ENCODE measurements at regions not wholly inside any gene's neighbourhood (a gene's known extent, or its start where the extent isn't known, plus 50 kb on each side); places are given as distances from the start of the nearest gene placed in this dataset.
"Not testable (repeated sequence)": the region's sequence is repeated elsewhere in the genome, so short reads cannot be mapped to it uniquely, and the experiment has no call there.

DNA sequence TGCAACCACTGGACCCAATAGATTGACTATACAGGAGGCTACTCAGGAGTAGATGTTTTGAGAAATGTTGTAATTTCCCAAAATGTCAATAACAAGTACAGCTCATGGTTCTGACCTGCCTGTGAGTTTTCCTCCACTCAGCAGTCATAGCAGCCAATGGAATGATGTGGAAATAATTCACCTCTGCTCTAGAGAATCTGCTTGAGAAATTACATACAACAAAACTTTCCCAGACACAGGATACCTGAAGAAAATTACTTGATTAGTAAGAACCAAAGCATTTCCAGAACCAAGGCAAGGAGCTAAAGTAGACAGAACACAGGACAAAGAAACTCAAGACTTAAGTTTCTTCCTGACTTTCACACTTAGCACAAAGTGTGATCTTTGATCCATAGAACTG is 218.9 kb upstream of the SETMAR start:
- Mint-ChIP-seq H3K27me3 (no peaks in the 10 kb centered on the region), H3K4me3 (no peak overlapping the region), H3K4me1 (no peaks in the 10 kb centered on the region), H3K27ac (no peak overlapping the region), H3K9me3 (no peaks in the 10 kb centered on the region), H3K36me3 (no peaks in the 10 kb centered on the region)
- POLR2A ChIA-PET: no interaction called here
- ATAC-seq: no peak
- DNase-seq: no peak

DNA sequence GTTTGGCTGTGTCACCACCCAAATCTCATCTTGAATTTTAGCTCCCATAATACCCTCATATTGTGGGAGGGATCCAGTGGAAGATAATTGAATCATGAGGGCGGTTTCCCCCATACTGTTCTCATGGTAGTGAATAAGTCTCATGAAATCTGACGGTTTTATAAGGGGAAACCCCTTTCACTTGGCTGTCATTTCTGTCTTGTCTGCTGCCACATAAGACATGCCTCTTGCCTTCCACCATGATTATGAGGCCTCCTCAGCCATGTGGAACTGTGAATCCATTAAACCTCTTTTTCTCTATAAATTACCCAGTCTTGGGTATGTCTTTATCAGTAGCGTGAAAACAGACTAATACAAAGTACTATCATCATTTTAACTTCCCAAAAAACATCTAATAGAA is 216.5 kb upstream of the SETMAR start:
- DNase-seq, H3K36me3 Mint-ChIP-seq, H3K27ac Mint-ChIP-seq, H3K4me1 Mint-ChIP-seq, POLR2A ChIA-PET, ATAC-seq, H3K4me3 Mint-ChIP-seq, H3K27me3 Mint-ChIP-seq, H3K9me3 Mint-ChIP-seq: not testable (repeated sequence)

DNA sequence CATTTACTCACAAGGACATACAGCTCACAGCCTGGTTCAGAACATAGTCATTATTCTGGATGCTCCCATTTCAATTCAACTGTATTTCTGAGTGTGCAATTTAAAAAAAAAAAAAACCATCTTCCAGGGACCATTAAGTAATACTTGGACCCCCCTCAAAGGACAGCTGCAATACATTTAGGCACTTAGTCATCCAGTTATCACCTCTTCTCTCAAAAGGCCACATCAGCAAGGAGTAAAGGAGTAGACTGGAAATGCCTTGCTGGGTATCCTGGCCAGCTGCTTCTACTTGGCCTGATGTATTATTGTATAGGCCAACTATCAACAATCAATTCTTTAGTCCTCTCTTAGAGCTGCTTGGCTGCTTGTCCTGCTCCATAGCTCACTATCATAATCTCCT is 211.4 kb upstream of the SETMAR start:
- Mint-ChIP-seq H3K4me3 (no peak overlapping the region), H3K36me3 (no peaks in the 10 kb centered on the region), H3K9me3 (no peaks in the 10 kb centered on the region), H3K27ac (no peak overlapping the region), H3K4me1 (no peaks in the 10 kb centered on the region), H3K27me3 (no peaks in the 10 kb centered on the region)
- no peak for DNase-seq
- POLR2A ChIA-PET: no interaction called here
- no peak for ATAC-seq

DNA sequence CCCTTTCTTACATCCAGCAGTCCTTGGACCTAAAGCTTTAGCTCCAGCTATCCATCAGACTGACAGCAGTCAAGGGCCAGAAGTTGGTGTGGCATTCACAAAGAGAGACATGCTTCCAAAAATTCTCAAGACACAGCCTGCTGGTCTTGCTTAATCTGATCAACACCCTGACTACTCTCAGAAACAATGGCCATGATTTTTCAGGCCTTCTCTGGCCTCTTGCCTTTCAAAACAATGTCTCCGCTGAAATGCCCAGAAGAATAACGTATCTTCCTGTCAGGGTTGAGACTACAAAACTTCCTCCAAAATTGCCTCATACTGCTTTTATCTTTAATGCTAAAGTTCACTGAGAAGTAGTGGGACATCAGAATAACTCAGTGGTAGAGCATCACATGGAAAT is 205.4 kb upstream of the SETMAR start:
- H3K4me3 Mint-ChIP-seq: no peak overlapping the region
- H3K27me3 Mint-ChIP-seq: no peaks in the 10 kb centered on the region
- peaks cover 0 to 23% (median 13%) of the 10 kb centered on the region in 3 donors for H3K36me3 Mint-ChIP-seq
- no peak overlapping the region for H3K27ac Mint-ChIP-seq
- no peak for ATAC-seq
- no peaks in the 10 kb centered on the region for H3K4me1 Mint-ChIP-seq
- no peak for DNase-seq
- H3K9me3 Mint-ChIP-seq: peaks cover 5 to 22% (median 11%) of the 10 kb centered on the region in 9 donors
- POLR2A ChIA-PET: no interaction called here

DNA sequence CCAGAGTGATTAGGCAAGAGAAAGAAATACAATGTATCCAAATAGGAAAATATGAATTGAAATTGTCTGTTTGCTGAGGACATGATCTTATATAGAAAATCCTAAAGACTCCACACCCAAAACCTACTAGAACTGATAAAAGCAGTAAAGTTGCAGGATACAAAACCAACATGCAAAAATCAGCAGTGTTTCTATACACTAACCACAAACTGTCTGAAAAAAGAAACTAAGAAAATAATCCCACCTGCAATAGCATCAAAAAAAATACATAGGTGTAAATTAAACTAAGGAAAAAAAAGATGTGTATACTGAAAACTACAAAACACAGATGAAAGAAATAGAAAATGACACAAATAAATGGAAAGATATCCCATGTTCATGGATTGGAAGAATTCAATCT is 203.6 kb upstream of the SETMAR start:
- POLR2A ChIA-PET: no interaction called here
- no peak for DNase-seq
- Mint-ChIP-seq H3K4me3 (no peak overlapping the region), H3K4me1 (no peaks in the 10 kb centered on the region), H3K36me3 (peaks cover 0 to 30% (median 18%) of the 10 kb centered on the region in 3 donors), H3K27ac (no peak overlapping the region), H3K27me3 (no peaks in the 10 kb centered on the region), H3K9me3 (peaks cover 8 to 37% (median 20%) of the 10 kb centered on the region in 9 donors)
- ATAC-seq: no peak

DNA sequence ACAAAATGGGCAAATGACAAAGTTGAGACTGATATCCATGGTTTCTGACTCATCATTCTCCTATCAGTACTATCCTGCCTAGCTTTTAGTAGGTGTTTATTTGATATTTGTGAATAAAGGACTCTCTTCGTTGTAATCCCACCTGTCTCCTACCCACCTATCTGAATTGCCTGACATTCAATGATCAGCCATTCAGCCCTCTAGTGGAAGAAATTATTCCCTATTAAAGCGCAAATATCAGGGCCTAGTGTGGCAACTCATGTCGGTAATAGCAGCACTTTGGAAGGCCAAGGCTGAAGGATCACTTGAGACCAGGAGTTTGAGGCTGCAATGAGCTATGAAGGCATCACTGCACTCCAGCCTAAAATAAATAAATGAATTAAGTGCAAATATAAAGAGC is 195.7 kb upstream of the SETMAR start:
- Mint-ChIP-seq H3K36me3 (peaks cover 0 to 17% (median 15%) of the 10 kb centered on the region in 3 donors), H3K4me1 (no peaks in the 10 kb centered on the region), H3K9me3 (peaks cover 2 to 36% (median 13%) of the 10 kb centered on the region in 9 donors), H3K4me3 (no peak overlapping the region), H3K27me3 (no peaks in the 10 kb centered on the region), H3K27ac (no peak overlapping the region)
- no peak for DNase-seq
- POLR2A ChIA-PET: no interaction called here
- no peak for ATAC-seq

DNA sequence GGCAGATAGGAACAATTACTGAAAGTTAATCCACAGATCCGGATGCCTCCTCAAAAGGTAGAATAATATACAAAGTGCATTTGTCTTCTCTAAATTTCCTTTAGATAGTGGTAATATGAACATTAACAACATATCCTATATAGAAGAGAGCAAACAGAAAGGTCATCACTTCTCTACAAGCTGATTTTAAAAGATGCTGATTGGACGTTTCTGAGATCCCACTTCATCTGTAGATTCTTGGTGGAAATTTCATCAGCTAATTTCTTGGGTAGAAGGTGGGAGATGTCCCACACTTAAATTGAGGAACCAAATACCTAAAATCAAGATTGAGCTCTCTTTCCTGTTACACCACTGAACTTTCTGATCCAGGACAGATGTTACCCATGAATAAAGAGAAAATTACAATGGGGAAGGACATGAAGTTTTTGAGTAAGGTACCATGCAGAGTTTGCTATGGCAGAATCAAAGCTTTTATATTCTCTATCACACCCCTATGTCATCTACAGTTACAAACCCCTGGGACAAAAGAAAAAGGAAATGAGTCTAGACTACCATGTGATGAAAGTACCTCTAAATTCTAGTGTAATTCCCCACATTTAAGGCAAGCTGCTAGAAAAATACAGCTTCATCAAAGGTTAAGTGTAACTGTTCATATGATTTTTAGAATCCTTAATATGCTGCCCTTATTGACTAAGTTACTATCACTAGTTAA is 189.2 kb upstream of the SETMAR start:
- POLR2A ChIA-PET: no interaction called here
- ATAC-seq (no peak), DNase-seq (no peak)
- Mint-ChIP-seq H3K4me3 (no peak overlapping the region), H3K36me3 (peaks cover 0 to 7% (median 0%) of the 10 kb centered on the region in 3 donors), H3K27me3 (no peaks in the 10 kb centered on the region), H3K27ac (no peak overlapping the region), H3K4me1 (no peaks in the 10 kb centered on the region), H3K9me3 (peaks cover 0 to 9% (median 0%) of the 10 kb centered on the region in 9 donors)

DNA sequence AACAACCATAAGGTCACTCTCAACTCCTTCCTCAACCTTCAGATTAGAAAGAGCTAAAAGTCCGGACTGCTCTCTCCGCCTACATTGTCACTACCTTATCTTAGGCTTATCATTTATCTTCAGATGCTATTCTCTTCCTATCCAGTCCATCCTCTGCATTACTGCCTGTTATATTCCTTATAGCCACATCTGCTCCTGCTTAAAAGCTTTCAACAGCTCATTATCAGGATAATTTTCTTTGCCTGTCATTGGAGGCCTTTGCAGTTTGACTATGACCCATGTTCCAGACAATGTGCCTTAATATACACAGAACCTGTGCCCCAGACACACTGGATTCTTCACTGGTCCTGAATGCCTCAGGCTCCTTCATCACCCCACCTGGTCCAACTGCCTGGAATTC is 184.1 kb upstream of the SETMAR start:
- DNase-seq: no peak
- no peaks in the 10 kb centered on the region for H3K9me3 Mint-ChIP-seq
- no peak for ATAC-seq
- no peak overlapping the region for H3K27ac Mint-ChIP-seq
- no peaks in the 10 kb centered on the region for H3K27me3 Mint-ChIP-seq
- POLR2A ChIA-PET: no interaction called here
- H3K4me1 Mint-ChIP-seq: no peaks in the 10 kb centered on the region
- H3K36me3 Mint-ChIP-seq: peaks cover 0 to 3% (median 0%) of the 10 kb centered on the region in 3 donors
- no peak overlapping the region for H3K4me3 Mint-ChIP-seq

DNA sequence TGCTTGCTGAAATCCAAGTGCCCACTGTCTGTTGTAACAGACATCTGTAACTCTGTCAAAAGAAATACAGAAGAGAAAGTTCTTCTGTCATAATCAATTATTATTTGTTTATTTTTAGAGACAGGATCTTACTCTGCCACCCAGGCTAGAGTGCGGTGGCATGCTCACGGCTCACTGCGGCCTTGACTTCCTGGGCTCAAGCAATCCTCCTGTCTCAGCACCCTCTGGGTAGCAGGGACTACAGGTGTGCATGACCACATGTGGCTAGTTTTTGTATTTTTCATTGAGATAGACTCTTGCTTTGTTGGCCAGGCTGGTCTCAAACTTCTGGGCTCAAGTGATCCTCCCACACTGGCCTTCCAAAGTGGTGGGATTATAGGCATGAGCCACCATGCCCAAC is 177.6 kb upstream of the SETMAR start:
- peaks cover 0 to 16% (median 10%) of the 10 kb centered on the region in 9 donors for H3K9me3 Mint-ChIP-seq
- POLR2A ChIA-PET: no interaction called here
- no peaks in the 10 kb centered on the region for H3K27me3 Mint-ChIP-seq
- peaks cover 0 to 11% (median 10%) of the 10 kb centered on the region in 3 donors for H3K36me3 Mint-ChIP-seq
- DNase-seq (no peak), ATAC-seq (no peak)
- no peak overlapping the region for H3K27ac Mint-ChIP-seq
- H3K4me3 Mint-ChIP-seq: no peak overlapping the region
- no peaks in the 10 kb centered on the region for H3K4me1 Mint-ChIP-seq

DNA sequence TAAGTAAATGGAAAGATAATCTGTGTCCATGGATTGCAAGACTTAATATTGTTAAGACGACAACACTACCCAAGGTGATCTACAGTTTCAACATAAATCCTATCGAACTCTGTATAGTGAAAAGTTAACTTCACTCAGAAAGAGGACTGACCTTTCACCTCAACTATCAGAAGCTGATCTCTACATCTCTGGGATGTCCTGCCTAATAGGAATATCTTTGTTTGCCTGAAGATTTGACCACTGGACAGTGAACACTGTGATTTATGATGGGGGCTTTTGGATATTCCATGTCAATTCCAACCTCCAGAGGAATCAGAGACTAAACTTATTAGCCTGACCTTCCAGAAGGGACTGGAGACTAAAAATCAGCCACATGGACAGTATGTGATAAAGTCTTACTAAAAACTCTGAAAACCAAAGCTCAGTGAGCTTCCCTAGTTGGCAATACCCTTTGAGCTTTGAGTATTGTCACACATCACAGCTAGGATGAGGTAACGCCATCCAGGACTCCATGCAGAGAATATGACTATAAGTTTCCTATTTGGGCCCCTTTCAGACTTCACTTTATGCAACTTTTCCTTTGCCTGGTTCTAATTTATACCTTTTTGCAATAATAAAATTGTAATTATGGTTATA is 164.9 kb upstream of the SETMAR start:
- DNase-seq: no peak
- Mint-ChIP-seq H3K27me3 (peaks cover 0 to 3% (median 0%) of the 10 kb centered on the region in 5 donors), H3K4me1 (no peaks in the 10 kb centered on the region), H3K36me3 (peaks cover 0 to 9% (median under 1%) of the 10 kb centered on the region in 3 donors), H3K27ac (no peak overlapping the region), H3K9me3 (peaks cover 0 to 29% (median 10%) of the 10 kb centered on the region in 9 donors), H3K4me3 (no peak overlapping the region)
- ATAC-seq: no peak
- POLR2A ChIA-PET: no interaction called here

DNA sequence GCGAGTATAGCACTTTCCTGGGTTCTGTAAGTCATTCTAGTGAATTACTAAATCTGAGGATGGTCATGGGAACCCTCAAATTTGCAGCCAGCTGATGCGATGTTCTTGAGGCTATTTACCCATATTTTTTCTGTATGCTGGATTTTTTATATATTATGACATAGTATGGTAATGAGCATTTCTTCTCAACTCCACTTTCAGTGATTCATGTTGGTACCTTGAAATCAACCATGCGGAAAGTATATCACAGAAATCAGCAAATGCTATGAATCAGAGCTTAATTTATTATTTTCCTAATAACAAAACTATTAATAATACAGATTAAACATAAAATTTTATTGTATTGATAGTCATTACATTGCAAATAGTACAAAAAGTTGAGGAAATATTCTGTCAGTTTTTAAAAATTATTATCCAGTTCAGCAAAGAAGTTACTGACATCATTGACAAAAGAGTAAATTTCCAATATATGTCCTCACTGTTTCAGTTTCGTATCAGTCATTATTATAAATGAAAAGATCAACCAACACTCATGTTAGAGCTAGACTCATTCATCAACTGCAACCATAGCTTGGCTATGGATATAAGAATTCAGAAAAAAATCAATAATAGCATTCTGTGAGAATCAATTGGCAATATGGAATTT is 164.3 kb upstream of the SETMAR start:
- Mint-ChIP-seq H3K27ac (no peak overlapping the region), H3K4me3 (no peak overlapping the region), H3K4me1 (no peaks in the 10 kb centered on the region), H3K27me3 (peaks cover 0 to 3% (median 0%) of the 10 kb centered on the region in 5 donors), H3K36me3 (peaks cover 0 to 4% (median 0%) of the 10 kb centered on the region in 3 donors), H3K9me3 (peaks cover 0 to 26% (median 10%) of the 10 kb centered on the region in 9 donors)
- DNase-seq (no peak), ATAC-seq (no peak)
- POLR2A ChIA-PET: no interaction called here

DNA sequence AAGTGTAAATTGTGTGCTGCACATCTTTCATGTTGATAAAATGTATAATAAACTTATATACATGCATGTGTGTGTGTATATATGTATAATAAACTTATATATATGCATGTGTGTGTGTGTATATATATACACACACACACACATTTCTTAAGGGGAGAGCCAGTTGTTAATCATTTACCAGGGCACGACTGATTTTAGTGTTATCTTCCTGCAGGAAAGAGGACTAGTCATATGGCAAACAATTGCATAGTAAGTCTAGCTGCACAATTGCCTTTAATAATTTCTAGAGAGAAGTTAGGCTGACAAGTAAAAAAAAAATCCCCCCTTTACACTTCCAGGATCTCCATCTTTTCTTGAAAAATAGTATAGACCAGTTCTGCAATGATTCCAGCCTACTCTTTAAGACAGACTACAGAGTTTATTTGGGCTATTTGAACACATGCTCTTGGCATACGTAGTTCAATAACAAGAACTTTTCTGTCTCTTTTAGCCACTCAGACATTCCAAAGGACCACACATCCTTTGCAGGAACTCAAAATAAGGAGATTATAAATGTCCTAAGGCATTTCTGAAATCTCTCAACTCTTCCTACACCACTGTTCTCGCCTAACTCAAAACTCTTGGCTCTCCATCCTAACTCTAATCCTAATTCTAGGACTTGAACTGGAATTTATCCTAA is 163.6 kb upstream of the SETMAR start:
- Mint-ChIP-seq H3K36me3 (no peaks in the 10 kb centered on the region), H3K4me3 (no peak overlapping the region), H3K9me3 (peaks cover 0 to 20% (median 4%) of the 10 kb centered on the region in 9 donors), H3K27me3 (peaks cover 0 to 2% (median 0%) of the 10 kb centered on the region in 5 donors), H3K27ac (no peak overlapping the region), H3K4me1 (no peaks in the 10 kb centered on the region)
- DNase-seq (no peak), ATAC-seq (no peak)
- POLR2A ChIA-PET: no interaction called here

DNA sequence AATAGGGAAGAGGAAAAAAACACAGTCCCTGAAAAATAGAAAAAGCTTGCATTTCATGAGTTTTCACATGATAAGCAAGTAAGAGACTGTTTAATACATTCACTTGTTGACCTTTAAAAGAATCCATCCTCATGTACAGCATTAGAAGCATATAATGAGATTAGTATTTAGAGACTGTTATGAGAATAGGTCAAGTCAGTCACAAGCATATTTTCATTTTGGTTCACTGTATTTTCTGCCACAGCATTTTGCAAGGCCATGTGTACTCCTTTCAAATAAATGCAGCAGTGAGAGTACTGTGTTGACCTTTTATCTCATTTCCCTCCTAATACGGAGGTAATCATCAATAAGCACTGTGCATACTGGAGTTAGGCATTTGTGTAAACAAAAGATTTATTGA is 162.2 kb upstream of the SETMAR start:
- Mint-ChIP-seq H3K27ac (no peak overlapping the region), H3K4me1 (no peaks in the 10 kb centered on the region), H3K4me3 (no peak overlapping the region), H3K9me3 (peaks cover 0 to 9% (median 3%) of the 10 kb centered on the region in 9 donors), H3K27me3 (no peaks in the 10 kb centered on the region), H3K36me3 (peaks cover 0 to 2% (median 0%) of the 10 kb centered on the region in 3 donors)
- DNase-seq (no peak), ATAC-seq (no peak)
- POLR2A ChIA-PET: no interaction called here
